OCI-LY7 (cell line): ENCODE measurements at regions not wholly inside any gene's neighbourhood (a gene's known extent, or its start where the extent isn't known, plus 50 kb on each side); places are given as distances from the start of the nearest gene placed in this dataset.

Experiments used
- BruUV-seq: library from RNA; stranded (reverse); fragments of 400-500 nt; replicated peaks from 2 replicates; lab custom pipeline; 2021; lab: Mats Ljungman, UMichigan
- CTCF ChIA-PET: fragments of 300-600 bp; sonication (Branson Sonifier 250); formaldehyde crosslinking; loops from one replicate; lab custom pipeline; 2022; ENCODE audit warnings: antibody characterized with exemption; ENCODE audit not compliant: unreplicated experiment; lab: Charles Lee
- POLR2A ChIA-PET: fragments of 300-600 bp; sonication (Branson Sonifier 250); formaldehyde crosslinking; loops from one replicate; lab custom pipeline; 2022; ENCODE audit warnings: antibody characterized with exemption; lab: Charles Lee
- DNase-seq: peaks from one replicate; pipeline ENCODE4 v3.0.0-alpha.2; 2015; ENCODE audit warnings: low spot score
- H2AFZ ChIP-seq: fragments of 200-600 bp; sonication (generic), shearing (Covaris generic); 2 replicates; pipeline ENCODE4 v1.6.1; 2014; ENCODE audit warnings: mild to moderate bottlenecking, antibody characterized with exemption, low read length, moderate library complexity
- H3K27ac ChIP-seq: fragments of 200-600 bp; sonication (generic); 2 replicates; pipeline ENCODE4 v1.5.1; 2014; ENCODE audit warnings: mixed run types, low read depth, mild to moderate bottlenecking, moderate library complexity, low read length, inconsistent platforms; ENCODE audit not compliant: poor library complexity, severe bottlenecking
- H3K36me3 ChIP-seq: fragments of 200-600 bp; sonication (generic); 2 replicates; pipeline ENCODE4 v1.6.1; 2014; ENCODE audit warnings: mild to moderate bottlenecking, antibody characterized with exemption, low read length, moderate library complexity, mixed read lengths; ENCODE audit not compliant: insufficient read depth
- H3K4me1 ChIP-seq: fragments of 200-600 bp; sonication (generic); 2 replicates; pipeline ENCODE4 v1.5.1; 2014; ENCODE audit warnings: mild to moderate bottlenecking, low read length; ENCODE audit not compliant: insufficient read depth, poor library complexity, severe bottlenecking
- H3K4me2 ChIP-seq: fragments of 200-600 bp; sonication (generic); 2 replicates; pipeline ENCODE4 v1.6.1; 2014; ENCODE audit warnings: mild to moderate bottlenecking, low read length
- H3K4me3 ChIP-seq: fragments of 200-600 bp; sonication (generic); 2 replicates; pipeline ENCODE4 v1.5.1; 2014; ENCODE audit warnings: mild to moderate bottlenecking, low read depth, low read length; ENCODE audit not compliant: poor library complexity, severe bottlenecking
- H3K79me2 ChIP-seq: fragments of 200-600 bp; sonication (generic); 2 replicates; pipeline ENCODE4 v1.6.1; 2016; ENCODE audit warnings: low read depth, mild to moderate bottlenecking, low read length, moderate library complexity, mixed read lengths; ENCODE audit not compliant: insufficient read depth
- H3K9me2 ChIP-seq: fragments of 200-600 bp; sonication (generic); 2 replicates; pipeline ENCODE4 v1.6.1; 2016; ENCODE audit warnings: mild to moderate bottlenecking, low read length, mixed read lengths; ENCODE audit not compliant: insufficient read depth
- H3K9me3 ChIP-seq: fragments of 200-600 bp; sonication (generic); 2 replicates; pipeline ENCODE4 v1.6.1; 2014; ENCODE audit warnings: mild to moderate bottlenecking, mixed run types, low read length, mixed read lengths
- H4K20me1 ChIP-seq: fragments of 200-600 bp; sonication (generic); 2 replicates; pipeline ENCODE4 v1.6.1; 2014; ENCODE audit warnings: mild to moderate bottlenecking, antibody characterized with exemption, low read length, moderate library complexity, mixed read lengths; ENCODE audit not compliant: insufficient read depth
- EZH2phosphoT487 ChIP-seq: fragments of 200-600 bp; sonication (generic); IDR thresholded peaks from 2 replicates; pipeline ENCODE4 v1.6.1; 2018; ENCODE audit warnings: low read depth, borderline replicate concordance, mild to moderate bottlenecking, mixed run types, antibody characterized with exemption, low read length, moderate library complexity, mixed read lengths
- intact Hi-C: fragments of 100-400 bp; cut with micrococcal nuclease; formaldehyde crosslinking; loops from one replicate; pipeline ENCODE4 v1.10.0; 2022; ENCODE audit not compliant: unreplicated experiment
- TF ChIP-seq, protein P1 (sequence below): fragments of 200-600 bp; sonication (generic); conservative IDR thresholded peaks from 2 replicates; pipeline ENCODE4 v1.5.1; 2014; ENCODE audit warnings: mild to moderate bottlenecking, antibody characterized with exemption, low read length, moderate library complexity, mixed read lengths

DNA sequence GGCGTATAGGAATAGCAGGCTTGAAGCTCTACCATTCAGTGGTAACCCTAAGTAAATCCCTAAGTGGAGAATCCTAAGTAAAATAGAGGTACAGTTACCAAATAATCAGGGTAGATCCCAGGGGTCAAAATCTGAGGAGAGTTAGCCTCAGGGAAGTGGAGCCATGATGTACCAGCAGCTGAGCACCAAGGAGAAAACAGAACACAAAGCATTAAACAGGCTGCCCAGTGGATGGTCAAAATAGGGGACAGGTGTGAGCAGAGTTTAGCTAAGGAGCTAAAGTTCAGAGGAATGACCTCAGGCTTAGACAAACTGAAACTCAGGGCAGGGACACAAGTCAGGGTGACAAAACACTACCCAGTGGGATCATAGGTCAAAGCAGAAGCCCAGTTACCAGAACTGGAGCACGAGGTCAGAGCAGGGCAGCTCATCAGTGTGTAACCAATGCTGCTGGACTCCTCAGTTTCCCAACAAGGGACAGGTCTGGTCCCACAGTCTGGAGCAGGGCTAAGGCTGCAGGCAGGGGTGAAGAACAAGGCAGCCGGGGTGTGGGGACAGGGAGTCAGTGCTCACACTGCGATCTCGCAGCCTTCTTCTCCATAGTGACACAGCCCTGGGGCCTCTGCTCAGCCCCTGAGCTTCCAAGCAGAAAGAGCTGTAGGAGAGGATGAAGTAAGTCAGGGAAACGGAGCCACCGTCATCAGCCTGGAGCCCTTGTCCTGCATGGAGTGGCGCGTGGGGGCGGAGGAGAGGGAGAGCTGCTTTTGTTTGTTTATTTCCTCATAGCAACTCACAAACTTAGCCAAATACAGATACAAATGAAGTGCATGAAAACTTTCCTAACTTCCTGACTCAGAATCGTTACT, 264.0 kb downstream of the MREG start:
- DNase-seq = no peak
- Histone ChIP-seq H3K9me3 (no peaks in the 10 kb centered on the region), H3K79me2 (no peaks in the 10 kb centered on the region), H4K20me1 (no peaks in the 10 kb centered on the region), H3K4me2 (no peak overlapping the region), H3K9me2 (no peaks in the 10 kb centered on the region), H3K27ac (no peak overlapping the region), H2AFZ (no peak overlapping the region), H3K36me3 (no peaks in the 10 kb centered on the region), H3K4me1 (no peaks in the 10 kb centered on the region), H3K4me3 (no peak overlapping the region)
- no TSS peak for BruUV-seq
- TF ChIP-seq EZH2phosphoT487 = no peak
- TF ChIP-seq, protein P1, sequence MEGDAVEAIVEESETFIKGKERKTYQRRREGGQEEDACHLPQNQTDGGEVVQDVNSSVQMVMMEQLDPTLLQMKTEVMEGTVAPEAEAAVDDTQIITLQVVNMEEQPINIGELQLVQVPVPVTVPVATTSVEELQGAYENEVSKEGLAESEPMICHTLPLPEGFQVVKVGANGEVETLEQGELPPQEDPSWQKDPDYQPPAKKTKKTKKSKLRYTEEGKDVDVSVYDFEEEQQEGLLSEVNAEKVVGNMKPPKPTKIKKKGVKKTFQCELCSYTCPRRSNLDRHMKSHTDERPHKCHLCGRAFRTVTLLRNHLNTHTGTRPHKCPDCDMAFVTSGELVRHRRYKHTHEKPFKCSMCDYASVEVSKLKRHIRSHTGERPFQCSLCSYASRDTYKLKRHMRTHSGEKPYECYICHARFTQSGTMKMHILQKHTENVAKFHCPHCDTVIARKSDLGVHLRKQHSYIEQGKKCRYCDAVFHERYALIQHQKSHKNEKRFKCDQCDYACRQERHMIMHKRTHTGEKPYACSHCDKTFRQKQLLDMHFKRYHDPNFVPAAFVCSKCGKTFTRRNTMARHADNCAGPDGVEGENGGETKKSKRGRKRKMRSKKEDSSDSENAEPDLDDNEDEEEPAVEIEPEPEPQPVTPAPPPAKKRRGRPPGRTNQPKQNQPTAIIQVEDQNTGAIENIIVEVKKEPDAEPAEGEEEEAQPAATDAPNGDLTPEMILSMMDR = no peak
- intact Hi-C loops = no loop called here
- ChIA-PET POLR2A (no interaction called here), CTCF (interaction anchor here (0.5 kb wide), 1 partner anchor 37 kb away, joined by 3 read pairs; no protein-coding TSS in a partner anchor)

DNA sequence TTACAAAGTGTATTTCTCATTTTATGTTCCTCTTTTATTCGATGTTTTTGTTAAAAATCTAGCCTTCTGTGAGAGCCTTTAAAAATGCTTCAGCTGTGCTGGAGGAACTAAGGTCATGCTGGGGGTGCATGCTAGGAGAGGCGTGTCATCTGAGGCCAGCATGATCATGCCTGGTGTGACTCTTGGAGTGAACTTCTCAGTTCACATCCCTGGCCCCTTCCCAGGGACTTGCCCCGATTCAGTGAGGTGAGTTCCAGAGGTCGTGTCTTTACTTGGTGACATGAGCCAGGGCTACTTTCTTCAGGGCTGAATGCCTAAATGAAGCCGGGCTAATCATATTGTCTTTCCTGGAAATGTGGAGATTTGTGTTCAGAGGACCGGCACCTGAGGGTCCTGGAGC, 264.9 kb downstream of the MREG start:
- no peak overlapping the region for H3K4me3 ChIP-seq
- intact Hi-C loops = no loop called here
- H4K20me1 ChIP-seq = no peaks in the 10 kb centered on the region
- H2AFZ ChIP-seq = no peak overlapping the region
- TF ChIP-seq, protein P1 = no peak
- no peak for TF ChIP-seq EZH2phosphoT487
- H3K9me2 ChIP-seq = no peaks in the 10 kb centered on the region
- CTCF ChIA-PET = no interaction called here
- H3K9me3 ChIP-seq = no peaks in the 10 kb centered on the region
- no peaks in the 10 kb centered on the region for H3K4me1 ChIP-seq
- POLR2A ChIA-PET = no interaction called here
- H3K27ac ChIP-seq = no peak overlapping the region
- no peaks in the 10 kb centered on the region for H3K79me2 ChIP-seq
- H3K4me2 ChIP-seq = no peak overlapping the region
- DNase-seq = no peak
- H3K36me3 ChIP-seq = no peaks in the 10 kb centered on the region
- no TSS peak for BruUV-seq
